Epithelial cell of prostate (primary cell): ENCODE measurements at regions not wholly inside any gene's neighbourhood (a gene's known extent, or its start where the extent isn't known, plus 50 kb on each side); places are given as distances from the start of the nearest gene placed in this dataset.
"Not testable (repeated sequence)": the region's sequence is repeated elsewhere in the genome, so short reads cannot be mapped to it uniquely, and the experiment has no call there.

Experiments used
- DNase-seq: peaks from one replicate; pipeline ENCODE4 v3.0.0-alpha.2; 2011; ENCODE audit warnings: low read depth, low spot score
- H3K27ac ChIP-seq: fragments of 450-650 bp; 2 replicates; pipeline ENCODE4 v1.5.1; 2017; ENCODE audit warnings: mild to moderate bottlenecking

DNA sequence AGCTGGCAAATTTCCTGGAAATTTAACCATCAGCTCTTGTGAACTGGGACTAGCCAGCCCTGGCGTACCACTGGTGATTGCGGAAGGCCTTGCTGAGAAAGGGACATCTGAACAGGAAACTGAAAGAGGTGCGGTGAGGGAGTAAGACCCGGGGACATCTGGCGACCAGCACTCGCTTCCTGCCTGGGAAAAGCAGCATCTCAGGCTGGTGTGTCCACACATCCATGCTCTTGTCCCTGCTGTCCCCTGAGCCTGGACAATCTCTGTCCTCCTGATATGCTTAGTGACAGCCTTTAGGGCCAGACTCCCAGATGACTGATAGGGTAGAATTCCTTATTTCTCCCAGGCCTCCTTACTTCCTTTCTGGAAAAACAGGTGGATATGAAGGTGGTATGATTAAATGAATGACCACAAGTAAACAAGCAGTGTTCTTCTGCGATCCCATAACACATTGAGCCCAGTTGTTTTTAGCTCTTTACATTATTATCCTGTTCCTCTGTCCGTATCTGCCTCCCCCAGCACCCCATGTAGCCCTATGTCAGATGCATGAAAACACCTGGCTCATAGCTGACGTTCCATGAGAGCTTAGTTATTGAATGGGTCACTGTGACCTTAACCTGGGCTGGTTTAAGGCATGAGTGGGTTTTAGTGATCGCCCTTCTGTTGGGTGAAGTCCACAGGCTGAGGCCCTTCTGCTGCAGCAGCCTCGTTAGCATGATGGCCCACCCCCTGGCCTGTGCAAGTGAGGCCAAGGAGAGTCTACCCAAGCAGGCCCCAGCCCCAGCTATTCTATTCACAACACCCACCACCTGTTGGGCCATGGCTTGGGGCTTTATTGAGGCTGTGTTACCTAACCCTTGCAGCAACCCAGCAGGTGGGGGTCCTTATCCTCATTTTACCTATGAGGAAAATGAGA lies 76.1 kb upstream of the GADD45A start:
- no peak overlapping the region for H3K27ac ChIP-seq
- DNase-seq = no peak

DNA sequence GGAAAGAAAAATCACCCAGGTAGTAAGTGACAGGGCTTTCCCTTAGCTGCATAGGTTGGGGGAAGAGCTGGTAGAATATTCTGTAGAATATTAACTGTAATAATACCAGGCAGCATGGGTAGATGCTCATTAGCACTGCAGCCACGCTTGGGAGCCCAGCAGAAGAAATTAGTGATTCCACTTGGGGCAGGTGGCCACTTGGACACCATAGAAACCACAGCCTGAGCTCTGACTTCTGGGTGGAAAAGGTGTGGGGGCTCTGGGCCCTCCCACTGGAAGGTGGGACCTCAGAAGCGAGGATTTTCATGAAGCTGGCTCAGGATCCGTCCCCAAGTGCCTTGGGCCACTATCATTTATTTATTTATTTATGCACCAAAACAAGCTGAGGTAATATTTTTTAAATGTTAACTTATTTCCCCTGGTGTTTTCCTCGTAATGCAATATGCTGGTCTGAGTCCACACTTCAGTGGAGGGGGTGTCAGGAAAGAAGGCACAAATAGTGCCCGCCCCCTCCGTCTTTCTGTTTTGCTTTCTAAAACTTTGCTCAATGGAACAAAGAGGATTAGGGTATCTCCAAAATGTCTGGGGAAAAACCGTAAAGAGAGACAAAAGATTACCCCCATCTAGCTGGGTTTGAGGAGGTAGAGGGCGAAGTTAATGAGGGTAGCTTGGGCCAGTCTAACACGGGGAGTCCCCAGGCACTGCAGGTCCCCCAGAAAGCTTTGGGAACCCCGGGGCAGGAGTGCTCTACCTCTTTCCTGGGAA lies 75.2 kb upstream of the GADD45A start:
- H3K27ac ChIP-seq = no peak overlapping the region
- DNase-seq = no peak

GRCh38 chr1:67610450-67610849 lies 74.6 kb upstream of the GADD45A start:
- H3K27ac ChIP-seq = no peak overlapping the region
- no peak for DNase-seq

GRCh38 chr1:67611846-67612245 lies 73.2 kb upstream of the GADD45A start:
- H3K27ac ChIP-seq = no peak overlapping the region
- no peak for DNase-seq

GRCh38 chr1:67612788-67613241 lies 72.2 kb upstream of the GADD45A start:
- DNase-seq = no peak
- H3K27ac ChIP-seq = no peak overlapping the region

DNA sequence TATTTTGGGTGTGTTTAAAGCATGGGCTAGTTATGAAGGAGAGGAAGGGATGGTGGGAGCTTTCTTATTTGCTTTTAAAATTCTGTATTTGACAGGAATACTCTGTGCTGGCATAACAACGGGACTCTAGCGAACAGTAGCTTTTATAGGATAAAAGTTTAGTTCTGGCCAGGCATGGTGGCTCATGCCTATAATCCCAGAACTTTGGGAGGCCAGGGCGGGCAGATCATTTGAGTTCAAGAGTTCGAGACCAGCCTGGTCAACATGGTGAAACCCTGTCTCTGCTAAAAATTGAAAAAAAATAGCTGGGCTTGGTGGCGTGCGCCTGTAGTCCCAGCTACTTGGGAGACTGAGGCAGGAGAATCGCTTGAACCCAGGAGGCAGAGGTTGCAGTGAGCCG lies 71.5 kb upstream of the GADD45A start:
- H3K27ac ChIP-seq, DNase-seq: not testable (repeated sequence)

DNA sequence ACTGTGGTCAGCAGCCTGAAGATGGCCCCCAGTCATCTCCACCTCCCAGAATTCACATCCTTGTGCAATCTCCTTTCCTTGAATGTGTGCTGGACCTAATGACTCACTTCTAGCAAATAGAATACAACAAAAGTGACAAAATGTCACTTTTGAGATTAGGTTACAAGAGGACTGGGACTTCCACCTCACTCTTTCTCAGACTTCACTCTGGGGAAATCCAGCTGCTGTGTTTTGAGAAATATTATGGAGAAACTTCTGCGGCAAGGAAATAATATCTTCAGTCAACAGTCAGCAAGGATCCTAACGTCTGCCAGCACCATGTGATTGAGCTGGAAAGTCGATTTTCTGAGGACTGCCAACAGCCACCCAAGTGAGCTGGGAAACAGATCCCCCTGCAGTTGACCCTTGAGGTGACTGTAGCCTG lies 70.5 kb upstream of the GADD45A start:
- no peak overlapping the region for H3K27ac ChIP-seq
- no peak for DNase-seq

GRCh38 chr1:67615886-67616285 lies 69.1 kb upstream of the GADD45A start:
- DNase-seq = no peak
- H3K27ac ChIP-seq = no peak overlapping the region

GRCh38 chr1:67616394-67616985 lies 68.5 kb upstream of the GADD45A start:
- DNase-seq = no peak

DNA sequence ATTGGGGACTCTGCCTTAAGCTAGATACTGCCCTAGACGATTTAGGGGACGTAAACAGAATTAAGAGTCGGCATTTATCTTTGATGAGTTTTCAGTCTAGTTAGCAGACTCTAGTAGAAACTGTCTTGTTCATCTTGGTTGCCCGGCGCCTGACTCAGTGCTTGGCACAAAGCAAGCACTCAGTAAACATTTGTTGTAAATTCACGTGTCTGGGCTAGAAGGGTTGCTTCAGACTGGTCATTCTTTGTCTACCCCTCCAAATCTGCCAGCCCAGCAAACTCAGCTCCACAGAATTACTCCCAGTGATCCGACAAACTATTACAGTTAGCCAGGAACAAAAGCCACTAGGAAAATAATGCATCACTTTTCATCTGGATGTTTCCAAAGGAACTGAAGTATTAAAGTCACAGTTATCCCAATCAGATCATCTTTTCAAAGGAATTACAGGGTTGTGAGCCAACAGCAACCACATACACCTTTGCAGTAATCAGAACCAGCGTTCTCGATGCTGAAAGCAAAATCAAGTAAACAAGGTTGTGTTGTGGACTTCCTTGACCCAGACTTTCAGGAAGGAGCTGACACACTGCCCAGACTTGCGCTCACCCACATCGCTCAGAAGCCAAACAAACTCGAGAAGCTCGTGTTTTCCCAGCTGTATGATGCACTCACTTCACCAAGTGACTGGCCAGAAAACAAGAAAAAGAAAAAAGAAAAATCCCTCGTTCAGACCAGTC lies 66.5 kb upstream of the GADD45A start:
- H3K27ac ChIP-seq = peak overlapping the region; percentile 84
- DNase-seq = peak; percentile 98

More at GRCh38 chr1:67616394-67616985, 68.5 kb upstream of the GADD45A start:
- peak overlapping the region; percentile 26 for H3K27ac ChIP-seq

GRCh38 chr1:67619080-67619479 lies 65.9 kb upstream of the GADD45A start:
- DNase-seq = no peak
- H3K27ac ChIP-seq = peak overlapping the region; percentile 84

- H3K27ac ChIP-seq = no peak overlapping the region
- no peak for DNase-seq
Measured at GRCh38 chr1:67623906-67624305, 61.1 kb upstream of the GADD45A start.

GRCh38 chr1:67624680-67625079 lies 60.3 kb upstream of the GADD45A start:
- no peak for DNase-seq
- H3K27ac ChIP-seq = no peak overlapping the region

- peak overlapping the region; percentile 93 for H3K27ac ChIP-seq
- DNase-seq = peak; percentile 100
Measured at GRCh38 chr1:67626090-67626860, 58.7 kb upstream of the GADD45A start.

GRCh38 chr1:67626861-67627235 lies 58.2 kb upstream of the GADD45A start:
- no peak for DNase-seq
- peak overlapping the region; percentile 93 for H3K27ac ChIP-seq

DNA sequence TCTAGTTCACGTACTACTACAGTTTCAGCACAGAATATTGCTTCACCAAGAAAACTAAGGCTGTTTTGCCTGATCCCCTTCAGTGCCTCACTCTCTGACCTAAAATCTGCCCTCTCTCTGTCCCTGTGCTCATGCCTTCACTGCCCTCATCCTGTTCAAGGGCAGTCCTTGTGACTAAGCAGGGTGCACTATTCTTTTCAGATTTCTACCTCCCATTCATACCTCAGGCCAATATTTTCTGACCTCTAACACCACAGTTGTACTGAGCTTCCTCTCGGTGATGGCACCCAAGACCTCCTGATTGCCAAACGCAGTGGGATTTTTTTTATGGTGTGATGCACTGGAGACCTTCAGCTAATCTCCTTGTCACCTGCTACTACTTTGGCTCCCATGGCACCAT lies 57.7 kb upstream of the GADD45A start:
- DNase-seq = no peak
- peak overlapping the region; percentile 93 for H3K27ac ChIP-seq

DNA sequence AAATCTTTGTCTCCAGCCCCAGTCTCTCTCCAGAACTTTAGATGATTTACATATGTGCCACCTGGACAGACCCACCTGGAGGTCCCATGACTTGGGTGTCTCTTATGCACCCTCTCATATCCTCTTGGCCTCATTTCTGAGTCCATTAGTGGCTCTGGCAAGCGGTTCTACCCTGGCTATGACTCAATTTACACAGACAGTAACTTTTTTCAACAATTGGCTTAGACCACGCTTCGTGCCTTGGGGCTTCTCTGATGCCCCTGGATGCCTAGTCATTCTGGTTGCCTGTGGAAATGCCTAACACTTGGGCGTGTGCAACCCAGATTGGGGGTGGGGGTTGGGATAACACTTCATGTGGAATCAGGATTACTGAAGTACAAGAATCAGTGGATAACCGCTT lies 57.1 kb upstream of the GADD45A start:
- peak overlapping the region; percentile 93 for H3K27ac ChIP-seq
- no peak for DNase-seq

DNA sequence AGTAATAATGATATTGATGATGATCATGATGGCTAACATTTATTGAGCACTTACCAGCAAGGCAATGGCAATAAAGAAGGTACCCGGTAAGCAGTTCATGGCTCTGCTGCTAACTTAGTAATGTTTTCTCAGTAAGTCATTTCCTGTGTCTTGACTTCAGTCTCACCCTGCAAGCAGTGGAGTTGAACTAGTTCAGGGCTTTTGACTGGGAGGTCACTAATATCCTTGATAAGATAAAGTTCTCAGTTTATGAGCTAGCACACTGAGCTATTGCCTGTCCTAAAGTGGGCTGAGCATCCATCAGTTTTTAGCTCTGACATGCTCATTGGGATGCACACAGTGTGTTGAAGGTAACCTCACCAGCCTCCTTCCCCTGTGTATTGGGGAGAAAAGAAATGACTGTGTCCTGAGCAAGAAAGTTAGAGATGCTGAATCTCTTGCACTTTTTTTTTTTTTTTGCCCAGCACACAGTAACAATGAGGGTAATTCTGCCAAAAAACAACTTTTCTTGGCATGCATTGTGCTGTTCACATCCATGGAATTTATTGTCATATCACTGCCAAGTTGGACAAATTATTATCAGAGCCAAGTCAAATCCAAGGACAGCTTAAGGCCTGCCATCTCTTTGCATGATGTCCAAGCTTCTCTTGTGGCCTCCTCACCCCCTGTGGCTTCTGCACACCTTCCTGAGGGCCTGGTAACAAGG lies 55.5 kb upstream of the GADD45A start:
- no peak for DNase-seq
- peak overlapping the region; percentile 93 for H3K27ac ChIP-seq
